ENCODE measurements at regions not wholly inside any gene's neighbourhood (a gene's known extent, or its start where the extent isn't known, plus 50 kb on each side); places are given as distances from the start of the nearest gene placed in this dataset.

GRCh38 chr6:19692506-19693298, 144.5 kb upstream of the ID4 start:
- TF ChIP-seq CTCF (IDR thresholded peaks at IDR 0.05; ENCODE audit: control extremely low read depth in 1 of 3, insufficient read depth in 1 of 3, low read depth in 1 of 3, low read length in 3 of 3) (no peak), MAFK (IDR thresholded peaks at IDR 0.05; ENCODE audit: low read depth, low read length) (no peak), CEBPB (IDR thresholded peaks at IDR 0.05; ENCODE audit: low read depth, low read length) (no peak), TAF1 (IDR thresholded peaks at IDR 0.05; ENCODE audit: low read depth, low read length) (no peak), POLR2A (IDR thresholded peaks at IDR 0.05; ENCODE audit: control extremely low read depth in 1 of 2, low read depth in 2 of 2, low read length in 2 of 2) (no peak), RBBP5 (IDR thresholded peaks at IDR 0.05; ENCODE audit: borderline replicate concordance, low read depth, low read length) (no peak), ATF3 (IDR thresholded peaks at IDR 0.05; ENCODE audit: insufficient read depth, low read depth, low read length) (no peak), CBX8 (IDR thresholded peaks at IDR 0.05; ENCODE audit: borderline replicate concordance, low read depth, low read length) (no peak)

Measured in H1 (cell line).